Endometrial microvascular endothelial cells (primary cell): ENCODE measurements at regions not wholly inside any gene's neighbourhood (a gene's known extent, or its start where the extent isn't known, plus 50 kb on each side); places are given as distances from the start of the nearest gene placed in this dataset.

Source experiments
- in situ Hi-C: cut with HindIII; loops from 2 replicates; pipeline ENCODE4 v1.10.0; 2017; ENCODE audit warnings: low sequenced_read_pairs, low pct_unique_long_range_greater_than_20kb; ENCODE audit errors: inconsistent ontology term

DNA sequence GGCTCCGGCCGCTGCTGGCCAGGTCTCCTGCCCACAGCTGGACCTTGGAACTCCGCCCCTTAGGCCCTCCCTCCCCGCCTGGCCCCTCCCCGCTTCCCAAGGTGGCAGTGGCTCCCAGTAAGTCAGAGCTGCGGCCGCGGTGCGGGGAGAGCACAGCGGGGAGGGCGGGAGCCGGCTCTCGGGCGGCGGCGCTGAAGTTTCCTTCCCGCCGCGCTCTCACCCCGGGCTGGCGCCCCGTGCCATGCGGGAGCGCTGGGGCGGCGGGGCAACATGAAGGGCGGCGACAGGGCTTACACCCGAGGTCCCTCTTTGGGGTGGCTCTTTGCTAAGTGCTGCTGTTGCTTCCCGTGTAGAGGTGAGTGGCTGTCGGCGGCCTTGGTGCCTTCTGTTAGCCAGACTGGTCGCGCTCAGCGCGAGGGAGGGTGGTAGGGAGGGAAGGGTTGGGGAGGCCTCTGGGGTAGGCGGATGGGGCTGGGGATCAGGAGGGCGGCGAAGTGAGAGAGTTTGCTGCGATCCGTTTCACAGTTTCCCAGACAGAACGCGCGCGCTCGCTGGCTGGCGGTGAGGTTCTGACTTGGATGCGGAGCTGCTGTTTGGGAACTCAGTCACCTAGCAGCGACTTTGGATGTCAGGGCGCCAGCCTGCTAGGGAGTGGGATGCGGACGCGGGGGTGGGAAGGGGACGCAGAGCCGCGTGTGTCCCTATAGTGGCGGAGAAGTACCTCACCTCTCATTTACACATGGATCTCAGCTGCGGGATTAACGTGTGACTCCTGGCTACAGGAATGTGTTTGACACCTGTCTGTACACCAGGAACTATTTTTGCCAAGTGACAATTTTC is 145.5 kb upstream of the UMPS start:
- in situ Hi-C loops: no loop called here

DNA sequence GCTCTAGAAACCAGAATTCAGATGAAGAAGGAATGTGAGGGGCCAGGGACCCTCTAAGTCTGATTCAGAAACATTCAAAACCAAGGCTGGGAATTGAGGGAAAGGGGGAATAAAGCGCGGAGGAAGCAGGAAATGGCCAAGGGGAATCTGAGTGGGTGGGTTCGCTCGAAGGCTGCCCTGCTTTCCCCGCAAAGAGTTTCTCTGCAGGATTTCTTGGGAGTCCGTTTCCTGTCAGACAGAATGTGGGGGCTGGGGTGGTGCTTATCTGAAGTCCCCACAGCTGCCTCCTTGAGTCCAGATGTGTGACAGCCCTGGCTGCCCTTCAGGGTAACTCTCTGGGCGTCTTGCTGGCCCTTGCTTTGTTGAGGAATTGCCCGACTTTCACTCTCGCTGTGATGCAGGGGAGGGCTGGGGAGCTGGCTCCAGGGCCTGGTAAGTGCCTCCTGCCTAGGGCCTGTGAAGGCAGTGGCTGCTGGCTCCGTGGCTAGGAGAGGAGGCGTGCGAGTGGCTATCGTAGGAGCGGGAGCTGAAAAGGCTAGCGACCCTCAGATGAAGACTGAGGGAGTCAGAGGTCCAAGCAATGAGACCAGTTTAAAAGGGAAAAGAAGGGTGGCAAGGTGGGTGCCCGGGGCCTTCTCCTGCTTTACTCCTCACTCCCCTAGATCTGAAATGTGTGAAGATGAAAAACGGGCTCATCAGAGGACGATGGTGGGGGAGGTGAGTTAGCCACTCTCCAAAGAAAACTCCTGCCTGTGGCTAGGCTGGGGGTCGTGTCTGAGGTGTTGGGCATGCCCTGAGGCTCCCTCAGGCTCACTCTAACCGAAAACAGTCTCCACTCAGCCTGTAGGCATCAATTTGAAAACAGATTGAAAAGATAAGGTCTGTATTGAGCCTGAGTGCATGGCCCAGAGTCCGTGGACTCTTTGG is 143.9 kb upstream of the UMPS start:
- in situ Hi-C loops: no loop called here

- in situ Hi-C loops: no loop called here
Observed at GRCh38 chr3:124587053-124587408, 143.2 kb upstream of the UMPS start.

GRCh38 chr3:124588036-124588435 is 142.2 kb upstream of the UMPS start:
- in situ Hi-C loops: no loop called here

DNA sequence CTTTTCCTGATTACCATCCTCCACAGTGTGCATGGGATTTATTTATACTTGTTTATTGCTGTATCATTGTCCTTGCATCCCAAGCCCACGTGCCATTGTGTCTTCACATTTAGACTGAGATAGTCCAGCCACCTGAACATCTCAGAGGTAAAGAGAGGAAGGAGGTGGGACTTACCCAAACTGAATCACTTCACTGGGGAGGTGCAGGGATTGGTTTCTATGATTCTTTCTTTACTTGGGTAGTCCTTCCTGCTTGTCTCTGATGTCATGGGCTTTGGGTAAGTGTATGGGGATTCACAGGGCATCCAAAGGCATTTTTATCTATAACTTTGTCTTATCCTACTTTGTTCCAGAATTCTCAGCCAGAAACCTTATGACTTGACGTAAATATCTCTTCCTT is 141.5 kb upstream of the UMPS start:
- in situ Hi-C loops: no loop called here

GRCh38 chr3:124591699-124592098 is 138.6 kb upstream of the UMPS start:
- in situ Hi-C loops: no loop called here

GRCh38 chr3:124592658-124593441 is 137.4 kb upstream of the UMPS start:
- in situ Hi-C loops: no loop called here

GRCh38 chr3:124593442-124593829 is 136.8 kb upstream of the UMPS start:
- in situ Hi-C loops: no loop called here

DNA sequence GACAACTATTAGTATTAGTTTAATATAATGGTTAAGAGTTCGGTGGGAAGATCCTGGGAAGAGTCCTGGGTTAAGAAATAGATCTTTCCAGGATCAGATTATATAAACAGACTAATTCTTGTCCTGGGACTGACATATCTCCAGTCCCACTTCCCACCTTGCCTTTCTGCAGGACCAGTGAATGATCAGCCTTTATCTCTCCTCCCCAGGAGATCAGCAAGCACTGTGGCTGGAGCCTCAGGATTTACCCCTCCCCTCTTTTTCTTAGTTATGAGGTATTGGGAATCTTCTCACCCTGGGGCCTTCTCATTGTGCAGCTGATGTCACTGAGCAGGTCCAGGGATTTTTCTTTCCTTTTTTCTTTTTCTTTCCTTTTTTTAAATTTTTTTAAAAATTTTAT is 135.7 kb upstream of the UMPS start:
- in situ Hi-C loops: no loop called here

GRCh38 chr3:124597273-124597672 is 133.0 kb upstream of the UMPS start:
- in situ Hi-C loops: no loop called here

DNA sequence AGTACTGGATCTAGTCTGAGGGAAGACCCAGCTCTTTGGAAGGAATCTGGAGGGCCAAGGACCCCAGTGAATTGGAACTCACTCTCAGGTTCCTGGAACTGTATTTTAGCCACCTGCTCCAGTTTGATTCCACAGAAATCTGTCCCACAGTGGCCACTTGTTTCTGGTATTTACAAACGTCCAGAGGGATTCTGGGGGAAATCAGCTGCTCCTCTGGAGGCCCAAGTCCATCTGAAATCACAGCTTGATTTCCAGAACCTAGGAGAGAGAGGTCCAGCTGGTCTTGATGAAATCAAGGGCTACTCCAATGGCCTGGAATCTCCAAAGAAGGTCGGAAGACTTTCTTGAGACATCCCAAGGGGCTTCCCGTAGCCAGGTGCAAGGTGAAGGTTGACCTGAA is 132.3 kb upstream of the UMPS start:
- in situ Hi-C loops: no loop called here

DNA sequence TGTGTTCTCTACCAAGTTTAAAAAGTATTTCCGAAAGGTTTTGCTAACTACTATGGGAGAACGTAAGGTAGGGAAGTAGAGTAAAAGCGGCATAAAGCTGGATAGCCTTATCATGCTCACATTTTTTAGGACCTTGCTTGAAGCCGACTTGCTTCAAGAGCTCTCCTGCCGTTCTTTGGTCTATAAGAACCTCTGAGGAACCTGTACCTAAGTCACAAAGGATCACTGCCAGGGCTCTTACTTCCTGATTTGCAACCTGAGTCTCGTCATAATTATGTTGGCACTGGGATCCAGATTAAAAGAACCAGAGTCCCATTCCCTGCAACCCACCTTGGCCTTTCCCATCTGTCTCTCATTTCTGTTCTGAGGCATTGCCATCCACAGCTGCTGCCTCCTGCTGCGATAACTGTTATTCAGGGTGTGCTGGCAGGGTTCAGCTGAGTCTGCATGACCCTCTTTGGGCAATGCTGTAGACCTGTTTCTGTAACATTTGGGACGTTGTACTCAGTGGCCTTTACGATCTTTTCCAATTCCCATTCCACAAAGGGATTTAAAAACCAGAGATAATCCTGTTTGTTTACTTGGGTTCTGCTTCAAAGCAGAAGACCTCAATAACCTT is 131.0 kb upstream of the UMPS start:
- in situ Hi-C loops: no loop called here

GRCh38 chr3:124599779-124600693 is 130.2 kb upstream of the UMPS start:
- in situ Hi-C loops: no loop called here

GRCh38 chr3:124600765-124601164 is 129.5 kb upstream of the UMPS start:
- in situ Hi-C loops: no loop called here

DNA sequence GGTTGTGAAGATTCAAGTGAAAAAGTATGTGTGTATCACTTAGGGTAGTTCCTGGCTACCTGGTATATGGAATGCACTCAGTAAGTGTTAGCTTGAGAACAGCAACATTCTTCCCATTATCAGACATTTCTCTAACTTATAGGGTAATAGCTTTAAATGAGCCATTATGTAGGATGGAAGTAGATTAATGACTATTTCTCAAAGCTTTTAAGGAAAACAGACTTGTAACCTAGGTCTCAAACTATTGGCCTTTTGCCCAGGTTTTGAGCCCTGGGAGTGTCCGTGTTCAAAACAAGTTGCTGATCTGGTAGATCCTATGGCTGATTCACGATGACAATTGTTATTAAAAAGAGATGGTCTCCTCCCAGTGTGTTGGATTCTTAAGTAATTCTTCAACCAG is 129.1 kb upstream of the UMPS start:
- in situ Hi-C loops: no loop called here

DNA sequence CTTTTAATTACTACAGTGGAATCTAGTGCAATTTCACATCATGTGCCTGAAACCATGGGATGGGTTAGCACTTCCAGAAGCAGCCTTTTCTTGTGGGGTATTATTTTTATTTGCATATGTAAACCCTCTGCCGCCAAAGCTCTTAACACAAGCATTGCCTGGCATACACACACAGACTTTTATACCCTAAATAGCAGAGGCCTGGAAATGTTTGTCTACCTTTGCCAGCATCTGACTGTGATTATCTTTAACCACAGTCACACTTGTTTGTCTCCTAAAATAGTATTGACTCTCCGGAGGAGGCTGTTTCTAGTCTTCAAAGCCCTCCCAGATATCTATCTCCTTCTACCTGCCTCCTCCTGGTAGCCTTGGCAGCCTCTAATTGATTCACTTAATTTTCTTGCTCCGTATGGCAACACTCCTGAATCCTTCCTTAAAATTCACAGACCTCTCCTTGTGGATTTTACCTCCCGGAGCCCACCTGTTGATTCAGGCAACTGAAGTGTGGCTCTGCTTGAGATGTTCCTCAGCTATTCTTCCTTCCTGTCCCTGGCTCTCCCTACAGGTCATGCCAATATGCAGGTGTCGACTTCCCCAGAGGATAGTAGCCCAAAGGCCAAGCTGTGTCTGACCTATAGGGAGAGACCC is 127.1 kb upstream of the UMPS start:
- in situ Hi-C loops: no loop called here

- in situ Hi-C loops: no loop called here
Observed at GRCh38 chr3:124605781-124606579, 124.3 kb upstream of the UMPS start.
